ENCODE measurements at regions not wholly inside any gene's neighbourhood (a gene's known extent, or its start where the extent isn't known, plus 50 kb on each side); places are given as distances from the start of the nearest gene placed in this dataset.

- Histone ChIP-seq H3K36me3 (no peaks in the 10 kb centered on the region), H3K4me1 (no peaks in the 10 kb centered on the region), H3K9me3 (no peaks in the 10 kb centered on the region), H3K27ac (no peak overlapping the region), H3K27me3 (no peaks in the 10 kb centered on the region), H3K4me3 (no peak overlapping the region)
- TF ChIP-seq POLR2A (IDR thresholded peaks at IDR 0.05) (no peak), POLR2AphosphoS5 (IDR thresholded peaks at IDR 0.05) (no peak)
- 67 to 77% methylated on average over 1 of the region's 1 CpG for WGBS, 2 donors (ENCODE audit: low coverage in 1 of 2)
- no peak for ATAC-seq
Measured at GRCh38 chr13:59513686-59514085, 650.0 kb downstream of the DIAPH3 start.

DNA sequence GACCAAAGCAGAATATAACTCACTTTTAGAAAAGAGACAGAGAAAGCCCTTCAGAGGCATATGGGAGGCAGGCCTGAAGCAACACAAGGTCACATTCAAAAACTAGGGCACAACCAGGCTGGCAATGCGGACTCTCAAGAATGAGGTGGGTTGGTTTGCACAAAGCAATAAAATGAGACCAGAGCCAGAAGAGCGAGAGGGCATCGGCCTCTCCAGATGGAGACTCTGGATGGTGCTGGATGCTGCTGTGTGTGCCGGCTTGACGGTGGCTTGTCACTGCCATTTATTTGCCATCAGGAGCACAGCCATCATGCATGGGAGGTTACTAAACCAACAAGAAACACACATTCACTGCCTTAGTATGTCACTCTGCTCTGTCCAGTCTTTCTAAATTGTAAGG is 649.4 kb downstream of the DIAPH3 start:
- no peak for ATAC-seq
- WGBS, 2 donors (ENCODE audit: low coverage in 1 of 2) = 88 to 98% methylated on average over 5 of the region's 5 CpGs

DNA sequence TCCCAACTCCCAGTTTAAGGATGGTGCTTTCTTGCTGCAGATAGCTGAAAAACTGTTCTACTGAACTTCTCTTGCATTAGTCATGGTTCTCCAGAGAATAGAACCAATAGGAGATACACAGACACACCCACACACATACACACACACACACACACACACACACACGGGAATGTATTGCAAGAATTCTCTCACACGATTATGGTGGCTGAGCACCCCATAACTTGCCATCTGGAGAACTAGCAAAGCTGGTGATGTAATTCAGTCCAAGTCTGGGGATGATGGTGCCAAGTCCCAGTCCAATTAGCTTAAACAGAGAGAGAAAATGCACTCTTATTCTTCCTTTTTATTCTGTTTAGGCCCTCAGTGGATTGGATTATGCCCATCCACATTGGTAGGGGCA is 643.9 kb downstream of the DIAPH3 start:
- Histone ChIP-seq H3K27ac (no peak overlapping the region), H3K9me3 (no peaks in the 10 kb centered on the region), H3K4me3 (no peak overlapping the region), H3K36me3 (no peaks in the 10 kb centered on the region), H3K27me3 (no peaks in the 10 kb centered on the region), H3K4me1 (no peaks in the 10 kb centered on the region)
- WGBS, 2 donors (ENCODE audit: low coverage in 1 of 2) = 65 to 78% methylated on average over 2 of the region's 2 CpGs
- TF ChIP-seq EP300 (IDR thresholded peaks at IDR 0.05) (no peak), POLR2AphosphoS5 (IDR thresholded peaks at IDR 0.05) (no peak), POLR2A (IDR thresholded peaks at IDR 0.05) (no peak)
- TF ChIP-seq, protein P1, sequence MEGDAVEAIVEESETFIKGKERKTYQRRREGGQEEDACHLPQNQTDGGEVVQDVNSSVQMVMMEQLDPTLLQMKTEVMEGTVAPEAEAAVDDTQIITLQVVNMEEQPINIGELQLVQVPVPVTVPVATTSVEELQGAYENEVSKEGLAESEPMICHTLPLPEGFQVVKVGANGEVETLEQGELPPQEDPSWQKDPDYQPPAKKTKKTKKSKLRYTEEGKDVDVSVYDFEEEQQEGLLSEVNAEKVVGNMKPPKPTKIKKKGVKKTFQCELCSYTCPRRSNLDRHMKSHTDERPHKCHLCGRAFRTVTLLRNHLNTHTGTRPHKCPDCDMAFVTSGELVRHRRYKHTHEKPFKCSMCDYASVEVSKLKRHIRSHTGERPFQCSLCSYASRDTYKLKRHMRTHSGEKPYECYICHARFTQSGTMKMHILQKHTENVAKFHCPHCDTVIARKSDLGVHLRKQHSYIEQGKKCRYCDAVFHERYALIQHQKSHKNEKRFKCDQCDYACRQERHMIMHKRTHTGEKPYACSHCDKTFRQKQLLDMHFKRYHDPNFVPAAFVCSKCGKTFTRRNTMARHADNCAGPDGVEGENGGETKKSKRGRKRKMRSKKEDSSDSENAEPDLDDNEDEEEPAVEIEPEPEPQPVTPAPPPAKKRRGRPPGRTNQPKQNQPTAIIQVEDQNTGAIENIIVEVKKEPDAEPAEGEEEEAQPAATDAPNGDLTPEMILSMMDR (IDR thresholded peaks at IDR 0.05) = no peak
- no peak for ATAC-seq

More for the DNA sequence above, 649.4 kb downstream of the DIAPH3 start:
- no peak overlapping the region for H3K4me3 ChIP-seq
- no peak overlapping the region for H3K27ac ChIP-seq
- no peaks in the 10 kb centered on the region for H3K4me1 ChIP-seq
- no peaks in the 10 kb centered on the region for H3K9me3 ChIP-seq
- TF ChIP-seq, protein P1 (IDR thresholded peaks at IDR 0.05) = no peak
- no peak for TF ChIP-seq EP300 (IDR thresholded peaks at IDR 0.05)
- TF ChIP-seq POLR2AphosphoS5 (IDR thresholded peaks at IDR 0.05) = no peak
- TF ChIP-seq POLR2A (IDR thresholded peaks at IDR 0.05) = no peak
- H3K27me3 ChIP-seq = no peaks in the 10 kb centered on the region
- no peaks in the 10 kb centered on the region for H3K36me3 ChIP-seq

GRCh38 chr13:59521549-59521948 is 642.2 kb downstream of the DIAPH3 start:
- ATAC-seq = no peak
- no peak overlapping the region for H3K27ac ChIP-seq
- no peaks in the 10 kb centered on the region for H3K9me3 ChIP-seq
- 92% methylated on average over 1 of the region's 1 CpG; no CpG with 5 or more reads in 1 of the 2 donors for WGBS, 2 donors (ENCODE audit: low coverage in 1 of 2)
- H3K4me3 ChIP-seq = no peak overlapping the region
- H3K27me3 ChIP-seq = no peaks in the 10 kb centered on the region
- no peak for TF ChIP-seq POLR2AphosphoS5 (IDR thresholded peaks at IDR 0.05)
- TF ChIP-seq, protein P1 (IDR thresholded peaks at IDR 0.05) = no peak
- TF ChIP-seq POLR2A (IDR thresholded peaks at IDR 0.05) = no peak
- no peaks in the 10 kb centered on the region for H3K36me3 ChIP-seq
- H3K4me1 ChIP-seq = no peaks in the 10 kb centered on the region

DNA sequence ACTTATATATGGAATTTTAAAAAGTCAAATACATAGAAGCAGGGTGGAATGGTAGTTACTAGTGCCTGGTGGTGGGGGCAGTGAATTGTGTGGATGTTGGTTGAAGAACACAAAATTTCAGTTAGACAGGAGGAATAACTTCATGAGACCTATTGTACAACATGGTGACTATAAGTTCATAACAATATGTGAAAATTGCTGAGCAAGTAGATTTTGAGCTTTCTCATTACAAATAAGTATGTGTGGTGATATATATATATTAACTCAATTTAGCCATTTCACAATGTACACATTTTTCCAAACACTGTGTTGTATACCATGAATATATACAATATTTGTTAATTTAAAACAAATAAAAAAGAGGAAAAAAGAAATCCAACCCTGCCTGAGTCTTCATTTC is 641.1 kb downstream of the DIAPH3 start:
- Histone ChIP-seq H3K4me3 (no peak overlapping the region), H3K27ac (no peak overlapping the region), H3K27me3 (no peaks in the 10 kb centered on the region), H3K4me1 (no peaks in the 10 kb centered on the region), H3K36me3 (no peaks in the 10 kb centered on the region), H3K9me3 (no peaks in the 10 kb centered on the region)
- TF ChIP-seq EP300 (IDR thresholded peaks at IDR 0.05) (no peak), POLR2A (IDR thresholded peaks at IDR 0.05) (no peak), POLR2AphosphoS5 (IDR thresholded peaks at IDR 0.05) (no peak)
- TF ChIP-seq, protein P1 (IDR thresholded peaks at IDR 0.05) = no peak
- no peak for ATAC-seq

Data from gastroesophageal sphincter (tissue), 4 donors.